SK-N-SH treated with all-trans-retinoic acid at 6 μM for 48 hours (cell line): ENCODE measurements at regions not wholly inside any gene's neighbourhood (a gene's known extent, or its start where the extent isn't known, plus 50 kb on each side); places are given as distances from the start of the nearest gene placed in this dataset.

ENCODE experiments used
- BACH2 ChIP-seq: fragments of 250-450 bp; sonication (Bioruptor Pico); IDR thresholded peaks from 2 replicates; pipeline ENCODE4 v1.9.0; 2021; ENCODE audit warnings: mild to moderate bottlenecking, borderline replicate concordance
- ISL1 ChIP-seq: fragments of 250-450 bp; sonication (Bioruptor Pico); IDR thresholded peaks from 2 replicates; pipeline ENCODE4 v2.1.2; 2022; ENCODE audit warnings: mild to moderate bottlenecking, moderate library complexity
- OSR1 ChIP-seq: fragments of 250-450 bp; sonication (Bioruptor Pico); IDR thresholded peaks from 2 replicates; pipeline ENCODE4 v1.8.0; 2022; ENCODE audit warnings: moderate library complexity, mild to moderate bottlenecking, inconsistent platforms
- RARB ChIP-seq: fragments of 250-450 bp; sonication (Bioruptor Pico); IDR thresholded peaks from 2 replicates; pipeline ENCODE4 v1.8.0; 2021; ENCODE audit warnings: mild to moderate bottlenecking, moderate library complexity
- ZFP30 ChIP-seq: fragments of 450-650 bp; formaldehyde crosslinking; IDR thresholded peaks from 2 replicates; pipeline ENCODE4 v1.5.0; 2022; ENCODE audit warnings: mild to moderate bottlenecking, moderate library complexity
- ZNF70 ChIP-seq: fragments of 450-650 bp; formaldehyde crosslinking; IDR thresholded peaks from 2 replicates; pipeline ENCODE4 v1.5.0; 2020; ENCODE audit warnings: mild to moderate bottlenecking, moderate library complexity

DNA sequence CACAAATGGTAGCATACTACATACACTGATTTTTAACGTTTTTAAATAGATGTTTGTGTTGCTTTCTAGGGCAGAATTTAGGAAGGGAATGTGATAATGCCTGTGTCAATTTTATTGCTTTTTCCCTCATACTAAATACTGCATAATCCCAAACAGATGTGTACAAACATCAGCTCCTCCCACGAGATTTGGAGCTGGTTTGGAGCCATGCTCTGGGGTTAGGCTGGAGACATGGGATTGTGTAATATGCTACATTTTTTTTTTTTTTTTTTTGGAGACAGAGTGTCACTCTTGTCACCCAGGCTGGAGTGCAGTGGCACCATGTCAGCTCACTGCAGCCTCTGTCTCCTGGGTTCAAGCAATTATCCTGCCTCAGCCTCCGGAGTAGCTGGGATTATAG is 80.1 kb downstream of the EBLN2 start:
- TF ChIP-seq ZFP30 (CRISPR knock-in tag): no peak
- TF ChIP-seq ZNF70 (CRISPR knock-in tag): no peak
- no peak for TF ChIP-seq BACH2
- TF ChIP-seq RARB: no peak
- TF ChIP-seq ISL1 (CRISPR knock-in tag): no peak
- TF ChIP-seq OSR1 (CRISPR knock-in tag): no peak
